ENCODE measurements at regions not wholly inside any gene's neighbourhood (a gene's known extent, or its start where the extent isn't known, plus 50 kb on each side); places are given as distances from the start of the nearest gene placed in this dataset.

GRCh38 chr4:14834382-14834781 lies 167.9 kb upstream of the CPEB2 start:
- DNase-seq (ENCODE audit: low read depth in 2 of 2): no peak

GRCh38 chr4:14835288-14835687 lies 167.0 kb upstream of the CPEB2 start:
- peak in 1 of 2 donors; percentile 44 for DNase-seq (ENCODE audit: low read depth in 2 of 2)

- DNase-seq (ENCODE audit: low read depth in 2 of 2): no peak
These were observed 166.4 kb upstream of the CPEB2 start for GRCh38 chr4:14835708-14836425.

GRCh38 chr4:14837860-14838259 lies 164.4 kb upstream of the CPEB2 start:
- no peak for DNase-seq (ENCODE audit: low read depth in 2 of 2)

GRCh38 chr4:14841801-14842768 lies 160.2 kb upstream of the CPEB2 start:
- no peak for DNase-seq (ENCODE audit: low read depth in 2 of 2)

- no peak for DNase-seq (ENCODE audit: low read depth in 2 of 2)
These were observed 159.2 kb upstream of the CPEB2 start for GRCh38 chr4:14842964-14843630.

GRCh38 chr4:14844061-14844460 lies 158.2 kb upstream of the CPEB2 start:
- no peak for DNase-seq (ENCODE audit: low read depth in 2 of 2)

GRCh38 chr4:14848229-14848628 lies 154.1 kb upstream of the CPEB2 start:
- no peak for DNase-seq (ENCODE audit: low read depth in 2 of 2)

GRCh38 chr4:14850455-14851097 lies 151.7 kb upstream of the CPEB2 start:
- DNase-seq (ENCODE audit: low read depth in 2 of 2): no peak

GRCh38 chr4:14853176-14853943 lies 148.9 kb upstream of the CPEB2 start:
- DNase-seq (ENCODE audit: low read depth in 2 of 2): peak in 1 of 2 donors; percentile 79

- DNase-seq (ENCODE audit: low read depth in 2 of 2): no peak
These were observed 146.6 kb upstream of the CPEB2 start for GRCh38 chr4:14855719-14856061.

- DNase-seq (ENCODE audit: low read depth in 2 of 2): peak in 1 of 2 donors; percentile 96
These were observed 146.0 kb upstream of the CPEB2 start for GRCh38 chr4:14856062-14856933.

- no peak for DNase-seq (ENCODE audit: low read depth in 2 of 2)
These were observed 145.4 kb upstream of the CPEB2 start for GRCh38 chr4:14856934-14857235.

GRCh38 chr4:14857475-14857874 lies 144.8 kb upstream of the CPEB2 start:
- DNase-seq (ENCODE audit: low read depth in 2 of 2): peak in 1 of 2 donors; percentile 56

GRCh38 chr4:14857981-14858380 lies 144.3 kb upstream of the CPEB2 start:
- DNase-seq (ENCODE audit: low read depth in 2 of 2): no peak

- no peak for DNase-seq (ENCODE audit: low read depth in 2 of 2)
These were observed 139.4 kb upstream of the CPEB2 start for GRCh38 chr4:14862891-14863290.

- no peak for DNase-seq (ENCODE audit: low read depth in 2 of 2)
These were observed 138.6 kb upstream of the CPEB2 start for GRCh38 chr4:14863418-14864364.

GRCh38 chr4:14864365-14865030 lies 137.8 kb upstream of the CPEB2 start:
- no peak for DNase-seq (ENCODE audit: low read depth in 2 of 2)

GRCh38 chr4:14865031-14865366 lies 137.3 kb upstream of the CPEB2 start:
- no peak for DNase-seq (ENCODE audit: low read depth in 2 of 2)

Data from lung microvascular endothelial cell (primary cell).